ENCODE measurements at regions not wholly inside any gene's neighbourhood (a gene's known extent, or its start where the extent isn't known, plus 50 kb on each side); places are given as distances from the start of the nearest gene placed in this dataset.

GRCh38 chr10:33731322-33731721 lies 396.9 kb upstream of the NRP1 start:
- no peak for TF ChIP-seq CTCF (IDR thresholded peaks at IDR 0.05)
- no peak for TF ChIP-seq POLR2A (IDR thresholded peaks at IDR 0.05)
